ENCODE measurements at regions not wholly inside any gene's neighbourhood (a gene's known extent, or its start where the extent isn't known, plus 50 kb on each side); places are given as distances from the start of the nearest gene placed in this dataset.

GRCh38 chr10:128306535-128306934 is 180.3 kb upstream of the MKI67 start:
- TF ChIP-seq POLR2A (IDR thresholded peaks at IDR 0.05) (no peak), POLR2AphosphoS5 (IDR thresholded peaks at IDR 0.05) (no peak)

All from sigmoid colon (tissue), 4 donors.